ENCODE measurements at regions not wholly inside any gene's neighbourhood (a gene's known extent, or its start where the extent isn't known, plus 50 kb on each side); places are given as distances from the start of the nearest gene placed in this dataset.

- H3K4me3 ChIP-seq, result no peak overlapping the region
- TF ChIP-seq MTA2 (IDR thresholded peaks at IDR 0.05; ENCODE audit: low read depth) (no peak), USF2 (IDR thresholded peaks at IDR 0.05; ENCODE audit: borderline replicate concordance, low read depth, low read length) (no peak), NFIC (IDR thresholded peaks at IDR 0.05; ENCODE audit: low read depth, low read length) (no peak), BACH1 (IDR thresholded peaks at IDR 0.05; ENCODE audit: borderline replicate concordance) (no peak), BMI1 (IDR thresholded peaks at IDR 0.05; ENCODE audit: borderline replicate concordance) (no peak), MYC (IDR thresholded peaks at IDR 0.05; ENCODE audit: insufficient read depth, insufficient read length, insufficient replicate concordance, low read length, severe bottlenecking) (no peak), RBBP5 (conservative IDR thresholded peaks at IDR 0.05) (no peak), ESRRA (IDR thresholded peaks at IDR 0.05; ENCODE audit: low read length) (no peak), RUNX3 (IDR thresholded peaks at IDR 0.05; ENCODE audit: low read length) (no peak), MYB (IDR thresholded peaks at IDR 0.05; ENCODE audit: borderline replicate concordance, low read depth, low read length) (no peak), JUNB (IDR thresholded peaks at IDR 0.05) (no peak), RFX5 (IDR thresholded peaks at IDR 0.05; ENCODE audit: low read depth, low read length) (no peak)
- no peaks in the 10 kb centered on the region for H4K20me1 ChIP-seq (ENCODE audit: control insufficient read depth, insufficient read depth)
- in situ Hi-C loops (cut with MboI) (no loop called here), intact Hi-C loops (cut with micrococcal nuclease; ENCODE audit: unreplicated experiment) (no loop called here)
- no peak overlapping the region for H3K4me2 ChIP-seq (ENCODE audit: control insufficient read depth, insufficient read depth)
- H3K36me3 ChIP-seq (ENCODE audit: control insufficient read depth in 2 of 2, insufficient read depth in 2 of 2, low read length in 1 of 2), result no peaks in the 10 kb centered on the region
- no peak overlapping the region for H3K9ac ChIP-seq (ENCODE audit: control insufficient read depth, insufficient read depth, low read length)
- ChIA-PET SMC1A (ENCODE audit: uncharacterized antibody, unreplicated experiment) (no interaction called here), CTCF (no interaction called here), RAD21 (ENCODE audit: unreplicated experiment) (no interaction called here), POLR2A (no interaction called here)
- H3K4me1 ChIP-seq (ENCODE audit: control insufficient read depth, insufficient read depth, low read length), result no peaks in the 10 kb centered on the region
- no peak for DNase-seq (ENCODE audit: low read depth, low spot score)
- H3K79me2 ChIP-seq (ENCODE audit: control insufficient read depth, insufficient read depth, low read length), result no peaks in the 10 kb centered on the region
- FAIRE-seq, result no peak
- 16% methylated on average over 3 of the region's 3 CpGs for WGBS (ENCODE audit: insufficient coverage, insufficient replicate concordance, low lambda C conversion rate, missing lambda C conversion rate)
- H3K27ac ChIP-seq (ENCODE audit: control insufficient read depth, insufficient read depth), result no peak overlapping the region
- no peak for ATAC-seq
- H2AFZ ChIP-seq (ENCODE audit: control insufficient read depth, low read depth, low read length), result no peak overlapping the region
- no TSS peak for BruUV-seq (replicated peaks)
- no peaks in the 10 kb centered on the region for H3K9me3 ChIP-seq (replicated peaks; ENCODE audit: control insufficient read depth, insufficient read depth, low read length)
- no peaks in the 10 kb centered on the region for H3K27me3 ChIP-seq (replicated peaks in 1 of 2; ENCODE audit: control insufficient read depth in 2 of 2, insufficient read depth in 2 of 2, low read length in 1 of 2)
Measured at GRCh38 chr3:86865506-86865905, 125.4 kb downstream of the VGLL3 start.
